IMR-90 (cell line): ENCODE measurements at regions not wholly inside any gene's neighbourhood (a gene's known extent, or its start where the extent isn't known, plus 50 kb on each side); places are given as distances from the start of the nearest gene placed in this dataset.

Experiments used
- ATAC-seq: fragments of 200-7000 bp; cut with Tn5 transposase; 2 replicates; pipeline ENCODE4 v1.9.1; 2020; ENCODE audit warnings: low read depth, mild to moderate bottlenecking, moderate library complexity
- BruUV-seq: library from RNA; stranded (reverse); fragments of 400-500 nt; replicated peaks from 2 replicates; lab custom pipeline; 2021; lab: Mats Ljungman, UMichigan
- CTCF ChIA-PET: fragments of 300-600 bp; formaldehyde crosslinking; extraction: SDS; loops from one replicate; lab custom pipeline; 2021; ENCODE audit warnings: antibody characterized with exemption; lab: Yijun Ruan, JAX
- POLR2A ChIA-PET: fragments of 300-600 bp; sonication (Branson Sonifier 250); formaldehyde crosslinking; loops from one replicate; lab custom pipeline; 2022; ENCODE audit warnings: antibody characterized with exemption; ENCODE audit not compliant: unreplicated experiment; lab: Charles Lee
- DNase-seq: peaks from one replicate; pipeline ENCODE4 v3.0.0; 2013
- H2AFZ ChIP-seq: replicated peaks from 2 replicates; pipeline ENCODE3; 2013; ENCODE audit warnings: low read length, mild to moderate bottlenecking; ENCODE audit not compliant: poor library complexity
- H2AK5ac ChIP-seq: 2 replicates; pipeline ENCODE4 v1.6.1; 2013; ENCODE audit warnings: low read depth, low read length, inconsistent platforms
- H2AK9ac ChIP-seq: replicated peaks from 2 replicates; pipeline ENCODE3; 2013; ENCODE audit warnings: mild to moderate bottlenecking, low read depth, low read length, moderate library complexity; ENCODE audit not compliant: poor library complexity
- H2BK120ac ChIP-seq: 2 replicates; pipeline ENCODE4 v1.6.1; 2013; ENCODE audit warnings: low read depth, low read length, inconsistent platforms
- H2BK15ac ChIP-seq: 3 replicates; pipeline ENCODE4 v1.6.1; 2013; ENCODE audit warnings: low read depth, low read length, inconsistent platforms
- H2BK20ac ChIP-seq: 2 replicates; pipeline ENCODE4 v1.6.1; 2013; ENCODE audit warnings: low read depth, mild to moderate bottlenecking, inconsistent platforms, low read length, moderate library complexity
- H2BK5ac ChIP-seq: 2 replicates; pipeline ENCODE4 v1.6.1; 2013; ENCODE audit warnings: mild to moderate bottlenecking, low read depth, low read length, inconsistent platforms; ENCODE audit not compliant: poor library complexity, severe bottlenecking
- H3K14ac ChIP-seq: replicated peaks from 2 replicates; pipeline ENCODE4 v1.6.1; 2013; ENCODE audit warnings: low read depth, low read length, inconsistent platforms
- H3K18ac ChIP-seq: 2 replicates; pipeline ENCODE4 v1.6.1; 2013; ENCODE audit warnings: low read depth, low read length, control low read depth
- H3K23ac ChIP-seq: 2 replicates; pipeline ENCODE4 v1.6.1; 2013; ENCODE audit warnings: low read depth, low read length, inconsistent platforms
- H3K27ac ChIP-seq: 2 replicates; pipeline ENCODE4 v1.5.1; 2013; ENCODE audit warnings: mild to moderate bottlenecking, control low read depth, low read length; ENCODE audit not compliant: insufficient read depth
- H3K27me3 ChIP-seq: 2 replicates; pipeline ENCODE4 v1.6.1; 2013; ENCODE audit warnings: low read length; ENCODE audit not compliant: control insufficient read depth, insufficient read depth
- H3K36me3 ChIP-seq: 2 replicates; pipeline ENCODE4 v1.6.1; 2013; ENCODE audit warnings: low read length, mixed read lengths; ENCODE audit not compliant: control insufficient read depth, insufficient read depth
- H3K4ac ChIP-seq: 2 replicates; pipeline ENCODE4 v1.6.1; 2013; ENCODE audit warnings: low read depth, low read length, inconsistent platforms
- H3K4me1 ChIP-seq: 2 replicates; pipeline ENCODE4 v1.6.1; 2013; ENCODE audit warnings: low read length, mixed read lengths; ENCODE audit not compliant: control insufficient read depth, insufficient read depth
- H3K4me2 ChIP-seq: 2 replicates; pipeline ENCODE4 v1.6.1; 2013; ENCODE audit warnings: low read depth, mild to moderate bottlenecking, control low read depth, low read length, moderate library complexity
- H3K4me3 ChIP-seq: 2 replicates; pipeline ENCODE4 v1.5.1; 2013; ENCODE audit warnings: low read depth, mild to moderate bottlenecking, control low read depth, low read length, moderate library complexity; ENCODE audit not compliant: insufficient read depth
- H3K56ac ChIP-seq: 2 replicates; pipeline ENCODE4 v1.6.1; 2013; ENCODE audit warnings: low read length, inconsistent platforms; ENCODE audit not compliant: insufficient read depth; ENCODE audit errors: extremely low read depth
- H3K79me1 ChIP-seq, 2 experiments: 2 replicates each; pipeline ENCODE4 v1.6.1; 2013; ENCODE audit warnings: low read length in 2 of 2, inconsistent platforms in 1 of 2, low read depth in 1 of 2
- H3K9ac ChIP-seq: 2 replicates; pipeline ENCODE4 v1.6.1; 2013; ENCODE audit warnings: low read depth, low read length, control low read depth
- H3K9me1 ChIP-seq: 2 replicates; pipeline ENCODE4 v1.6.1; 2013; ENCODE audit warnings: low read length, inconsistent platforms; ENCODE audit not compliant: insufficient read depth
- H3K9me3 ChIP-seq: 2 replicates; pipeline ENCODE4 v1.6.1; 2013; ENCODE audit warnings: low read length; ENCODE audit not compliant: control insufficient read depth, insufficient read depth
- H4K20me1 ChIP-seq: 2 replicates; pipeline ENCODE4 v1.6.1; 2013; ENCODE audit warnings: low read length, inconsistent platforms; ENCODE audit not compliant: insufficient read depth
- H4K5ac ChIP-seq: 2 replicates; pipeline ENCODE4 v1.6.1; 2013; ENCODE audit warnings: mild to moderate bottlenecking, low read depth, low read length, control low read depth
- H4K8ac ChIP-seq, 2 experiments: 2 replicates each; pipeline ENCODE4 v1.6.1; 2013; ENCODE audit warnings: low read depth in 2 of 2, low read length in 2 of 2, control low read depth in 1 of 2, inconsistent platforms in 1 of 2
- H4K91ac ChIP-seq: 2 replicates; pipeline ENCODE4 v1.6.1; 2013; ENCODE audit warnings: low read depth, low read length, inconsistent platforms; ENCODE audit not compliant: insufficient read depth
- BHLHE40 ChIP-seq: fragments of 150-350 bp; IDR thresholded peaks from 2 replicates; pipeline ENCODE4 v1.6.1; 2016; ENCODE audit warnings: mild to moderate bottlenecking, low read depth, low read length
- CEBPB ChIP-seq: IDR thresholded peaks from 2 replicates; pipeline ENCODE4 v1.6.1; 2012; ENCODE audit warnings: low read depth, low read length, improper control_type of control experiment
- CHD1 ChIP-seq: IDR thresholded peaks from 2 replicates; pipeline ENCODE4 v1.6.1; 2012; ENCODE audit warnings: low read depth, low read length, improper control_type of control experiment
- ELK1 ChIP-seq: fragments of 150-350 bp; IDR thresholded peaks from 2 replicates; pipeline ENCODE4 v1.6.1; 2016; ENCODE audit warnings: low read depth, mild to moderate bottlenecking, low read length, moderate library complexity, borderline replicate concordance
- FOS ChIP-seq: fragments of 150-350 bp; IDR thresholded peaks from 2 replicates; pipeline ENCODE4 v1.6.1; 2016; ENCODE audit warnings: low read depth, low read length
- MAFK ChIP-seq: IDR thresholded peaks from 2 replicates; pipeline ENCODE4 v1.6.1; 2012; ENCODE audit warnings: low read depth, low read length, improper control_type of control experiment
- MAZ ChIP-seq: IDR thresholded peaks from 2 replicates; pipeline ENCODE4 v1.6.1; 2012; ENCODE audit warnings: low read depth, mild to moderate bottlenecking, low read length, improper control_type of control experiment, moderate library complexity, borderline replicate concordance
- MXI1 ChIP-seq: IDR thresholded peaks from 2 replicates; pipeline ENCODE4 v1.6.1; 2012; ENCODE audit warnings: low read depth, mild to moderate bottlenecking, low read length, moderate library complexity, borderline replicate concordance
- NFE2L2 ChIP-seq: fragments of 150-350 bp; IDR thresholded peaks from 2 replicates; pipeline ENCODE4 v1.6.1; 2016; ENCODE audit warnings: low read depth, mild to moderate bottlenecking, low read length
- POLR2A ChIP-seq: IDR thresholded peaks from 2 replicates; pipeline ENCODE4 v1.6.1; 2012; ENCODE audit warnings: mild to moderate bottlenecking, low read depth, low read length
- RAD21 ChIP-seq: IDR thresholded peaks from 2 replicates; pipeline ENCODE4 v1.6.1; 2012; ENCODE audit warnings: low read length, improper control_type of control experiment
- RCOR1 ChIP-seq: IDR thresholded peaks from 2 replicates; pipeline ENCODE4 v1.6.1; 2012; ENCODE audit warnings: mild to moderate bottlenecking, low read length, improper control_type of control experiment; ENCODE audit not compliant: insufficient replicate concordance
- RFX5 ChIP-seq: IDR thresholded peaks from 2 replicates; pipeline ENCODE4 v1.8.0; 2012; ENCODE audit warnings: low read depth, mild to moderate bottlenecking, low read length, moderate library complexity
- SMC3 ChIP-seq: fragments of 150-350 bp; IDR thresholded peaks from 2 replicates; pipeline ENCODE4 v1.6.1; 2016; ENCODE audit warnings: low read depth, mild to moderate bottlenecking, antibody characterized with exemption, low read length, moderate library complexity
- USF2 ChIP-seq: fragments of 150-350 bp; IDR thresholded peaks from 2 replicates; pipeline ENCODE4 v1.6.1; 2017; ENCODE audit warnings: mild to moderate bottlenecking, antibody characterized with exemption, low read length, low read depth
- WGBS, 2 experiments: methylation state at CpG; one replicate each; pipeline versions ENCODE4 v1.1.5 to v1.1.7; 2013; ENCODE audit warnings: missing lambda C conversion rate in 2 of 2; ENCODE audit not compliant: insufficient read length in 1 of 2; ENCODE audit errors: extremely low coverage in 2 of 2; 5-methylcytosine and 5-hydroxymethylcytosine counted together
- dilution Hi-C: fragments of 300-500 bp; cut with HindIII; formaldehyde crosslinking; loops from one replicate; pipeline ENCODE4 v1.14.3; 2018; ENCODE audit warnings: low sequenced_read_pairs; ENCODE audit not compliant: unreplicated experiment
- in situ Hi-C: fragments of 300-500 bp; cut with MboI; formaldehyde crosslinking; loops from 3 replicates; pipeline ENCODE4 v1.14.3; 2019; ENCODE audit warnings: low sequenced_read_pairs, inconsistent platforms, mixed read lengths
- intact Hi-C: fragments of 100-400 bp; cut with micrococcal nuclease; formaldehyde crosslinking; loops from 2 replicates; pipeline ENCODE4 v1.10.0; 2022
- TF ChIP-seq, protein P1 (sequence below): conservative IDR thresholded peaks from 2 replicates; pipeline ENCODE4 v1.5.1; 2012; ENCODE audit warnings: mild to moderate bottlenecking, low read depth, low read length, improper control_type of control experiment

- H4K8ac ChIP-seq = no peak overlapping the region
- H4K91ac ChIP-seq = no peak overlapping the region
- H3K27ac ChIP-seq = no peak overlapping the region
- no peak overlapping the region for H3K4me2 ChIP-seq
- no peak overlapping the region for H3K4ac ChIP-seq
- ATAC-seq (no peak), DNase-seq (no peak)
- in situ Hi-C loops = no loop called here
- H4K20me1 ChIP-seq = no peaks in the 10 kb centered on the region
- H2BK120ac ChIP-seq = no peak overlapping the region
- intact Hi-C loops = no loop called here
- no peak overlapping the region for H3K18ac ChIP-seq
- H3K9me3 ChIP-seq = no peaks in the 10 kb centered on the region
- dilution Hi-C loops = no loop called here
- no peak overlapping the region for H4K5ac ChIP-seq
- H3K4me1 ChIP-seq = no peaks in the 10 kb centered on the region
- no peak overlapping the region for H3K9ac ChIP-seq
- no peaks in the 10 kb centered on the region for H3K27me3 ChIP-seq
- no peak overlapping the region for H3K14ac ChIP-seq
- no peak overlapping the region for H2AFZ ChIP-seq
- ChIA-PET POLR2A (no interaction called here), CTCF (no interaction called here)
- TF ChIP-seq SMC3 (no peak), MAZ (no peak), RAD21 (no peak), RCOR1 (no peak), POLR2A (no peak), ELK1 (no peak), MAFK (no peak), NFE2L2 (no peak), FOS (no peak), MXI1 (no peak), USF2 (no peak), BHLHE40 (no peak), RFX5 (no peak), CHD1 (no peak), CEBPB (no peak)
- TF ChIP-seq, protein P1, sequence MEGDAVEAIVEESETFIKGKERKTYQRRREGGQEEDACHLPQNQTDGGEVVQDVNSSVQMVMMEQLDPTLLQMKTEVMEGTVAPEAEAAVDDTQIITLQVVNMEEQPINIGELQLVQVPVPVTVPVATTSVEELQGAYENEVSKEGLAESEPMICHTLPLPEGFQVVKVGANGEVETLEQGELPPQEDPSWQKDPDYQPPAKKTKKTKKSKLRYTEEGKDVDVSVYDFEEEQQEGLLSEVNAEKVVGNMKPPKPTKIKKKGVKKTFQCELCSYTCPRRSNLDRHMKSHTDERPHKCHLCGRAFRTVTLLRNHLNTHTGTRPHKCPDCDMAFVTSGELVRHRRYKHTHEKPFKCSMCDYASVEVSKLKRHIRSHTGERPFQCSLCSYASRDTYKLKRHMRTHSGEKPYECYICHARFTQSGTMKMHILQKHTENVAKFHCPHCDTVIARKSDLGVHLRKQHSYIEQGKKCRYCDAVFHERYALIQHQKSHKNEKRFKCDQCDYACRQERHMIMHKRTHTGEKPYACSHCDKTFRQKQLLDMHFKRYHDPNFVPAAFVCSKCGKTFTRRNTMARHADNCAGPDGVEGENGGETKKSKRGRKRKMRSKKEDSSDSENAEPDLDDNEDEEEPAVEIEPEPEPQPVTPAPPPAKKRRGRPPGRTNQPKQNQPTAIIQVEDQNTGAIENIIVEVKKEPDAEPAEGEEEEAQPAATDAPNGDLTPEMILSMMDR = no peak
- BruUV-seq = no TSS peak
- H3K4me3 ChIP-seq = no peak overlapping the region
- no peaks in the 10 kb centered on the region for H3K9me1 ChIP-seq
- H3K79me1 ChIP-seq = no peaks in the 10 kb centered on the region
- no peak overlapping the region for H3K56ac ChIP-seq
- no peak overlapping the region for H2BK20ac ChIP-seq
- no peak overlapping the region for H2AK9ac ChIP-seq
- no peak overlapping the region for H3K23ac ChIP-seq
- no peak overlapping the region for H2AK5ac ChIP-seq
- no CpG with 5 or more reads among the region's 2 CpGs for WGBS, 2 experiments
- no peak overlapping the region for H2BK15ac ChIP-seq
- H3K36me3 ChIP-seq = no peaks in the 10 kb centered on the region
- H2BK5ac ChIP-seq = no peak overlapping the region
These were observed 412.2 kb upstream of the KLHL1 start for GRCh38 chr13:70520275-70521036.
